GM23248 (cell line): ENCODE measurements at regions not wholly inside any gene's neighbourhood (a gene's known extent, or its start where the extent isn't known, plus 50 kb on each side); places are given as distances from the start of the nearest gene placed in this dataset.

Experiments
- EZH2 ChIP-seq: fragments of 200-600 bp; sonication (generic); IDR thresholded peaks from 2 replicates; pipeline ENCODE4 v1.6.1; 2018; ENCODE audit warnings: antibody characterized with exemption, mild to moderate bottlenecking; ENCODE audit not compliant: insufficient read depth, poor library complexity, severe bottlenecking
- EZH2phosphoT487 ChIP-seq: fragments of 200-600 bp; sonication (generic); IDR thresholded peaks from 2 replicates; pipeline ENCODE4 v1.6.1; 2018; ENCODE audit warnings: antibody characterized with exemption, moderate library complexity, mild to moderate bottlenecking, low read depth; ENCODE audit not compliant: insufficient read depth

GRCh38 chr3:187832202-187832601, 86.9 kb upstream of the BCL6 start:
- TF ChIP-seq EZH2 (no peak), EZH2phosphoT487 (no peak)
